ENCODE measurements at regions not wholly inside any gene's neighbourhood (a gene's known extent, or its start where the extent isn't known, plus 50 kb on each side); places are given as distances from the start of the nearest gene placed in this dataset.

- Histone ChIP-seq H3K4me1 (ENCODE audit: control insufficient read depth, extremely low read depth, insufficient read depth, low read length) (peaks cover 21% of the 10 kb centered on the region), H2AFZ (ENCODE audit: low read length) (peak overlapping the region; percentile 51), H3K27me3 (ENCODE audit: control insufficient read depth, insufficient read depth, low read length) (no peaks in the 10 kb centered on the region), H3K4me2 (ENCODE audit: extremely low read depth, insufficient read depth, low read length) (peak overlapping the region; percentile 73), H4K20me1 (ENCODE audit: control insufficient read depth, extremely low read depth, insufficient read depth, low read length) (no peaks in the 10 kb centered on the region), H3K36me3 (ENCODE audit: control insufficient read depth, insufficient read depth, low read length) (no peaks in the 10 kb centered on the region), H3K79me2 (ENCODE audit: control insufficient read depth, insufficient read depth, low read length) (no peaks in the 10 kb centered on the region), H3K27ac (ENCODE audit: insufficient read depth, low read length) (peak overlapping the region; percentile 65), H3K9ac (ENCODE audit: insufficient read depth, low read length) (no peak overlapping the region), H3K9me3 (ENCODE audit: control insufficient read depth, insufficient read depth, low read depth, low read length) (no peaks in the 10 kb centered on the region), H3K4me3 (replicated peaks in 1 of 4; ENCODE audit: control extremely low read depth in 1 of 4, insufficient read depth in 1 of 4, low read depth in 3 of 4, low read length in 4 of 4) (no peak overlapping the region)
- DNase-seq (ENCODE audit: low read depth in 2 of 2), result peak; percentile 69 to 82
- no peak for TF ChIP-seq EZH2 (IDR thresholded peaks at IDR 0.05; ENCODE audit: low read length, missing control alignments)
- TF ChIP-seq CTCF (conservative IDR thresholded peaks at IDR 0.05 in 1 of 2, IDR thresholded peaks at IDR 0.05 in 1 of 2; ENCODE audit: low read depth in 1 of 2, low read length in 2 of 2), result no peak
Measured at GRCh38 chr2:63665846-63666475, 77.2 kb downstream of the MDH1 start.

- Histone ChIP-seq H3K4me3 (replicated peaks in 1 of 4; ENCODE audit: control extremely low read depth in 1 of 4, insufficient read depth in 1 of 4, low read depth in 3 of 4, low read length in 4 of 4) (no peak overlapping the region), H2AFZ (ENCODE audit: low read length) (no peak overlapping the region), H3K4me1 (ENCODE audit: control insufficient read depth, extremely low read depth, insufficient read depth, low read length) (peaks cover 16% of the 10 kb centered on the region), H3K36me3 (ENCODE audit: control insufficient read depth, insufficient read depth, low read length) (no peaks in the 10 kb centered on the region), H3K27ac (ENCODE audit: insufficient read depth, low read length) (no peak overlapping the region), H4K20me1 (ENCODE audit: control insufficient read depth, extremely low read depth, insufficient read depth, low read length) (no peaks in the 10 kb centered on the region), H3K27me3 (ENCODE audit: control insufficient read depth, insufficient read depth, low read length) (no peaks in the 10 kb centered on the region), H3K9ac (ENCODE audit: insufficient read depth, low read length) (no peak overlapping the region), H3K4me2 (ENCODE audit: extremely low read depth, insufficient read depth, low read length) (no peak overlapping the region), H3K9me3 (ENCODE audit: control insufficient read depth, insufficient read depth, low read depth, low read length) (no peaks in the 10 kb centered on the region), H3K79me2 (ENCODE audit: control insufficient read depth, insufficient read depth, low read length) (no peaks in the 10 kb centered on the region)
- TF ChIP-seq CTCF (conservative IDR thresholded peaks at IDR 0.05 in 1 of 2, IDR thresholded peaks at IDR 0.05 in 1 of 2; ENCODE audit: low read depth in 1 of 2, low read length in 2 of 2), result no peak
- TF ChIP-seq EZH2 (IDR thresholded peaks at IDR 0.05; ENCODE audit: low read length, missing control alignments), result no peak
- peak in 1 of 2 donors; percentile 17 for DNase-seq (ENCODE audit: low read depth in 2 of 2)
Measured at GRCh38 chr2:63667132-63667700, 78.5 kb downstream of the MDH1 start.

GRCh38 chr2:63668000-63668399 lies 79.2 kb downstream of the MDH1 start:
- Histone ChIP-seq H3K36me3 (ENCODE audit: control insufficient read depth, insufficient read depth, low read length) (no peaks in the 10 kb centered on the region), H3K27me3 (ENCODE audit: control insufficient read depth, insufficient read depth, low read length) (no peaks in the 10 kb centered on the region), H2AFZ (ENCODE audit: low read length) (no peak overlapping the region), H3K9ac (ENCODE audit: insufficient read depth, low read length) (no peak overlapping the region), H3K4me3 (replicated peaks in 1 of 4; ENCODE audit: control extremely low read depth in 1 of 4, insufficient read depth in 1 of 4, low read depth in 3 of 4, low read length in 4 of 4) (no peak overlapping the region), H3K4me2 (ENCODE audit: extremely low read depth, insufficient read depth, low read length) (no peak overlapping the region), H3K27ac (ENCODE audit: insufficient read depth, low read length) (no peak overlapping the region), H3K79me2 (ENCODE audit: control insufficient read depth, insufficient read depth, low read length) (no peaks in the 10 kb centered on the region), H4K20me1 (ENCODE audit: control insufficient read depth, extremely low read depth, insufficient read depth, low read length) (no peaks in the 10 kb centered on the region), H3K4me1 (ENCODE audit: control insufficient read depth, extremely low read depth, insufficient read depth, low read length) (peaks cover 13% of the 10 kb centered on the region), H3K9me3 (ENCODE audit: control insufficient read depth, insufficient read depth, low read depth, low read length) (no peaks in the 10 kb centered on the region)
- TF ChIP-seq EZH2 (IDR thresholded peaks at IDR 0.05; ENCODE audit: low read length, missing control alignments) (no peak), CTCF (conservative IDR thresholded peaks at IDR 0.05 in 1 of 2, IDR thresholded peaks at IDR 0.05 in 1 of 2; ENCODE audit: low read depth in 1 of 2, low read length in 2 of 2) (no peak)
- no peak for DNase-seq (ENCODE audit: low read depth in 2 of 2)

Data from fibroblast of lung (primary cell).